Stimulated activated CD8-positive, alpha-beta memory T cell treated with anti-CD3 and anti-CD28 coated beads, Interleukin-15, amount 100 ng/mL, for 24 hours (primary cell): ENCODE measurements at regions not wholly inside any gene's neighbourhood (a gene's known extent, or its start where the extent isn't known, plus 50 kb on each side); places are given as distances from the start of the nearest gene placed in this dataset.

Source experiments
- DNase-seq: peaks from one replicate; pipeline ENCODE4 v3.0.0-alpha.2; 2020; ENCODE audit warnings: low read depth

- DNase-seq: no peak
These were observed 446.3 kb downstream of the SOX6 start for GRCh38 chr11:15909937-15910598.

GRCh38 chr11:15910761-15911160, 445.6 kb downstream of the SOX6 start:
- no peak for DNase-seq

GRCh38 chr11:15911377-15912044, 444.8 kb downstream of the SOX6 start:
- no peak for DNase-seq

GRCh38 chr11:15912291-15912690, 444.1 kb downstream of the SOX6 start:
- DNase-seq: no peak

- no peak for DNase-seq
These were observed 443.5 kb downstream of the SOX6 start for GRCh38 chr11:15912825-15913224.

GRCh38 chr11:15913261-15913660, 443.1 kb downstream of the SOX6 start:
- DNase-seq: no peak
